ENCODE measurements at regions not wholly inside any gene's neighbourhood (a gene's known extent, or its start where the extent isn't known, plus 50 kb on each side); places are given as distances from the start of the nearest gene placed in this dataset.

- Histone ChIP-seq H3K27me3 (replicated peaks in 1 of 4; ENCODE audit: control insufficient read depth in 3 of 4, extremely low read depth in 1 of 4, insufficient read depth in 3 of 4, low read length in 3 of 4) (no peaks in the 10 kb centered on the region), H3K56ac (replicated peaks; ENCODE audit: insufficient read length, low read depth, low read length) (no peak overlapping the region), H2BK120ac (replicated peaks; ENCODE audit: low read depth, low read length) (no peak overlapping the region), H4K8ac (ENCODE audit: extremely low read depth, insufficient read depth, low read length) (no peak overlapping the region), H2BK20ac (ENCODE audit: low read length) (no peak overlapping the region), H4K5ac (ENCODE audit: insufficient read length, low read depth, low read length) (no peak overlapping the region), H4K91ac (replicated peaks; ENCODE audit: insufficient read length, low read length) (no peak overlapping the region), H3K4ac (replicated peaks; ENCODE audit: insufficient read length, low read depth, low read length) (no peak overlapping the region), H3K14ac (ENCODE audit: insufficient read length) (no peak overlapping the region), H2AK5ac (ENCODE audit: low read depth, low read length) (no peak overlapping the region), H3K4me1 (replicated peaks in 1 of 4; ENCODE audit: control insufficient read depth in 3 of 4, insufficient read depth in 4 of 4, low read length in 3 of 4) (peaks cover 0 to 3% (median 0%) of the 10 kb centered on the region in 4 experiments; a peak in 1 of 7 replicates), H3K27ac (ENCODE audit: low read depth, low read length) (no peak overlapping the region), H3K4me2 (ENCODE audit: insufficient read depth in 1 of 2, low read depth in 2 of 2, low read length in 2 of 2) (no peak overlapping the region), H4K20me1 (replicated peaks in 1 of 2; ENCODE audit: control insufficient read depth in 1 of 2, insufficient read depth in 2 of 2, low read length in 2 of 2) (no peaks in the 10 kb centered on the region), H3K23ac (ENCODE audit: insufficient read length) (no peak overlapping the region), H2BK15ac (ENCODE audit: low read length) (no peak overlapping the region), H2AFZ (ENCODE audit: low read length) (no peak overlapping the region), H3K9ac (replicated peaks in 1 of 4; ENCODE audit: extremely low read depth in 1 of 4, low read depth in 3 of 4, low read length in 3 of 4) (no peak overlapping the region), H3K23me2 (ENCODE audit: low read depth, low read length) (no peaks in the 10 kb centered on the region), H2BK12ac (ENCODE audit: low read depth, low read length) (no peak overlapping the region), H3K36me3 (ENCODE audit: control insufficient read depth in 2 of 4, insufficient read depth in 4 of 4, low read length in 3 of 4) (no peaks in the 10 kb centered on the region), H3K9me3 (ENCODE audit: insufficient read depth in 2 of 2, low read depth in 1 of 2, low read length in 1 of 2) (no peaks in the 10 kb centered on the region), H3K18ac (ENCODE audit: extremely low read depth, low read length) (no peak overlapping the region), H3K79me2 (ENCODE audit: control insufficient read depth in 1 of 2, insufficient read depth in 2 of 2, low read length in 2 of 2) (no peaks in the 10 kb centered on the region), H3K79me1 (ENCODE audit: low read depth, low read length) (no peaks in the 10 kb centered on the region), H3K4me3 (ENCODE audit: extremely low read depth in 1 of 4, insufficient read depth in 2 of 4, low read depth in 3 of 4, low read length in 4 of 4) (no peak overlapping the region), H2BK5ac (ENCODE audit: low read depth, low read length) (no peak overlapping the region)
- TF ChIP-seq NANOG (IDR thresholded peaks at IDR 0.05; ENCODE audit: insufficient read depth, low read depth, low read length, poor library complexity, severe bottlenecking) (no peak), KDM4A (IDR thresholded peaks at IDR 0.05; ENCODE audit: low read depth, low read length, severe bottlenecking) (no peak)
- TF ChIP-seq, protein P1, sequence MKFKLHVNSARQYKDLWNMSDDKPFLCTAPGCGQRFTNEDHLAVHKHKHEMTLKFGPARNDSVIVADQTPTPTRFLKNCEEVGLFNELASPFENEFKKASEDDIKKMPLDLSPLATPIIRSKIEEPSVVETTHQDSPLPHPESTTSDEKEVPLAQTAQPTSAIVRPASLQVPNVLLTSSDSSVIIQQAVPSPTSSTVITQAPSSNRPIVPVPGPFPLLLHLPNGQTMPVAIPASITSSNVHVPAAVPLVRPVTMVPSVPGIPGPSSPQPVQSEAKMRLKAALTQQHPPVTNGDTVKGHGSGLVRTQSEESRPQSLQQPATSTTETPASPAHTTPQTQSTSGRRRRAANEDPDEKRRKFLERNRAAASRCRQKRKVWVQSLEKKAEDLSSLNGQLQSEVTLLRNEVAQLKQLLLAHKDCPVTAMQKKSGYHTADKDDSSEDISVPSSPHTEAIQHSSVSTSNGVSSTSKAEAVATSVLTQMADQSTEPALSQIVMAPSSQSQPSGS (IDR thresholded peaks at IDR 0.05; ENCODE audit: low read length), result no peak
- DNase-seq (ENCODE audit: low read depth in 1 of 2, low spot score in 2 of 2), result no peak
- 83% methylated on average over 3 of the region's 3 CpGs; no CpG with 5 or more reads in 1 of the 2 experiments for WGBS, 2 experiments (ENCODE audit: extremely low coverage in 1 of 2, insufficient coverage in 1 of 2, insufficient read length in 1 of 2, insufficient replicate concordance in 2 of 2, low coverage in 1 of 2, low lambda C conversion rate in 2 of 2, missing lambda C conversion rate in 1 of 2)
- ChIA-PET POLR2A (ENCODE audit: partially characterized antibody) (no interaction called here), CTCF (ENCODE audit: partially characterized antibody) (no interaction called here)
- no peak for FAIRE-seq
Measured at GRCh38 chr2:105489168-105489878, 90.5 kb upstream of the FHL2 start.
